PC-9 (cell line): ENCODE measurements at regions not wholly inside any gene's neighbourhood (a gene's known extent, or its start where the extent isn't known, plus 50 kb on each side); places are given as distances from the start of the nearest gene placed in this dataset.

Experiments used
- BruUV-seq: library from RNA; stranded (reverse); fragments of 400-500 nt; replicated peaks from 2 replicates; lab custom pipeline; 2021; lab: Mats Ljungman, UMichigan
- CTCF ChIA-PET: fragments of 300-600 bp; sonication (Branson Sonifier 250); formaldehyde crosslinking; loops from one replicate; lab custom pipeline; 2022; ENCODE audit warnings: antibody characterized with exemption; lab: Charles Lee
- POLR2A ChIA-PET: fragments of 300-600 bp; sonication (Branson Sonifier 250); formaldehyde crosslinking; loops from one replicate; lab custom pipeline; 2022; ENCODE audit warnings: antibody characterized with exemption; ENCODE audit not compliant: unreplicated experiment; lab: Charles Lee
- DNase-seq, 2 experiments: peaks; one replicate each; pipeline versions ENCODE4 v3.0.0 to v3.0.0-alpha.2; 2015 to 2022; ENCODE audit warnings: mixed read lengths in 1 of 2
- H2AFZ ChIP-seq: fragments of 200-600 bp; sonication (generic); 2 replicates; pipeline ENCODE4 v1.8.1; 2017; ENCODE audit warnings: antibody characterized with exemption
- H3F3A ChIP-seq: fragments of 200-600 bp; sonication (generic); 2 replicates; pipeline ENCODE4 v1.8.1; 2017; ENCODE audit warnings: antibody characterized with exemption, mild to moderate bottlenecking, low read depth; ENCODE audit not compliant: insufficient read depth
- H3K27ac ChIP-seq: fragments of 200-600 bp; sonication (generic); 2 replicates; pipeline ENCODE4 v1.6.1; 2016; ENCODE audit warnings: mixed run types
- H3K27me3 ChIP-seq: fragments of 200-600 bp; sonication (generic); 2 replicates; pipeline ENCODE4 v1.6.1; 2016; ENCODE audit warnings: low read depth, mixed run types; ENCODE audit not compliant: insufficient read depth
- H3K36me3 ChIP-seq: fragments of 200-600 bp; sonication (generic); 2 replicates; pipeline ENCODE4 v1.6.1; 2016; ENCODE audit warnings: low read depth, mixed run types
- H3K4me1 ChIP-seq: fragments of 200-600 bp; sonication (generic); replicated peaks from 2 replicates; pipeline ENCODE4 v1.6.1; 2016; ENCODE audit warnings: mixed run types; ENCODE audit not compliant: insufficient read depth
- H3K4me2 ChIP-seq: fragments of 200-600 bp; sonication (generic); 2 replicates; pipeline ENCODE4 v1.6.1; 2017; ENCODE audit warnings: mixed run types
- H3K4me3 ChIP-seq: fragments of 200-600 bp; sonication (generic); 2 replicates; pipeline ENCODE4 v1.6.1; 2016; ENCODE audit warnings: mixed run types
- H3K79me2 ChIP-seq: fragments of 200-600 bp; sonication (generic); 2 replicates; pipeline ENCODE4 v1.6.1; 2017; ENCODE audit warnings: low read depth, mixed run types
- H3K9me2 ChIP-seq: fragments of 200-600 bp; sonication (generic); 2 replicates; pipeline ENCODE4 v1.8.1; 2017; ENCODE audit warnings: mild to moderate bottlenecking; ENCODE audit not compliant: insufficient read depth
- H3K9me3 ChIP-seq: fragments of 200-600 bp; sonication (generic); 2 replicates; pipeline ENCODE4 v1.8.1; 2016; ENCODE audit warnings: low read depth; ENCODE audit not compliant: insufficient read depth
- H4K20me1 ChIP-seq: fragments of 200-600 bp; sonication (generic); 2 replicates; pipeline ENCODE4 v1.8.1; 2017; ENCODE audit not compliant: insufficient read depth
- CTCF ChIP-seq: fragments of 200-600 bp; sonication (generic); conservative IDR thresholded peaks from 2 replicates; pipeline ENCODE4 v1.6.1; 2017; ENCODE audit warnings: mixed run types, antibody characterized with exemption, mild to moderate bottlenecking, moderate library complexity
- EZH2 ChIP-seq: fragments of 200-600 bp; sonication (generic); IDR thresholded peaks from 2 replicates; pipeline ENCODE4 v1.8.0; 2017; ENCODE audit warnings: antibody characterized with exemption, low read depth
- intact Hi-C: fragments of 100-400 bp; cut with micrococcal nuclease; formaldehyde crosslinking; loops from one replicate; pipeline ENCODE4 v1.10.0; 2022; ENCODE audit not compliant: unreplicated experiment

GRCh38 chr7:106597014-106597413, 63.9 kb downstream of the CCDC71L start:
- Histone ChIP-seq H4K20me1 (no peaks in the 10 kb centered on the region), H3K79me2 (no peaks in the 10 kb centered on the region), H3K27ac (no peak overlapping the region), H2AFZ (no peak overlapping the region), H3K4me2 (no peak overlapping the region), H3K27me3 (no peaks in the 10 kb centered on the region), H3K36me3 (no peaks in the 10 kb centered on the region), H3K4me3 (no peak overlapping the region), H3K9me3 (no peaks in the 10 kb centered on the region), H3K9me2 (no peaks in the 10 kb centered on the region), H3K4me1 (no peaks in the 10 kb centered on the region; the same call in 1 of the 2 replicates), H3F3A (no peaks in the 10 kb centered on the region)
- TF ChIP-seq EZH2 (no peak), CTCF (no peak)
- BruUV-seq, result no TSS peak
- POLR2A ChIA-PET, result interaction anchor here (0.6 kb wide), 1 partner anchor 996 kb away, joined by 8 read pairs; no protein-coding TSS in a partner anchor
- no peak for DNase-seq
- CTCF ChIA-PET, result no interaction called here
- intact Hi-C loops, result no loop called here

- H3K9me2 ChIP-seq, result no peaks in the 10 kb centered on the region
- no peaks in the 10 kb centered on the region for H3F3A ChIP-seq
- DNase-seq, result no peak
- H2AFZ ChIP-seq, result no peak overlapping the region
- H3K9me3 ChIP-seq, result no peaks in the 10 kb centered on the region
- no peaks in the 10 kb centered on the region; the same call in 1 of the 2 replicates for H3K4me1 ChIP-seq
- H3K4me3 ChIP-seq, result no peak overlapping the region
- BruUV-seq, result no TSS peak
- H3K36me3 ChIP-seq, result no peaks in the 10 kb centered on the region
- POLR2A ChIA-PET, result no interaction called here
- CTCF ChIA-PET, result no interaction called here
- TF ChIP-seq CTCF (no peak), EZH2 (no peak)
- intact Hi-C loops, result no loop called here
- no peak overlapping the region for H3K27ac ChIP-seq
- no peaks in the 10 kb centered on the region for H3K27me3 ChIP-seq
- H3K4me2 ChIP-seq, result no peak overlapping the region
- no peaks in the 10 kb centered on the region for H3K79me2 ChIP-seq
- H4K20me1 ChIP-seq, result no peaks in the 10 kb centered on the region
These were observed 65.0 kb downstream of the CCDC71L start for GRCh38 chr7:106595922-106596321.

- no peaks in the 10 kb centered on the region for H4K20me1 ChIP-seq
- TF ChIP-seq CTCF (no peak), EZH2 (no peak)
- H3K4me1 ChIP-seq, result peaks cover 7% of the 10 kb centered on the region; the same call in 1 of the 2 replicates
- POLR2A ChIA-PET, result no interaction called here
- peak overlapping the region; percentile 29; the same call in 1 of the 2 replicates for H2AFZ ChIP-seq
- no peak overlapping the region for H3K4me3 ChIP-seq
- H3K79me2 ChIP-seq, result no peaks in the 10 kb centered on the region
- no TSS peak for BruUV-seq
- no peak for DNase-seq
- no peaks in the 10 kb centered on the region for H3K9me3 ChIP-seq
- H3K36me3 ChIP-seq, result no peaks in the 10 kb centered on the region
- H3K27me3 ChIP-seq, result no peaks in the 10 kb centered on the region
- no peaks in the 10 kb centered on the region for H3K9me2 ChIP-seq
- no peak overlapping the region for H3K4me2 ChIP-seq
- CTCF ChIA-PET, result no interaction called here
- H3K27ac ChIP-seq, result no peak overlapping the region
- no peaks in the 10 kb centered on the region for H3F3A ChIP-seq
- intact Hi-C loops, result no loop called here
These were observed 67.9 kb downstream of the CCDC71L start for GRCh38 chr7:106593028-106593417.
